ENCODE measurements at regions not wholly inside any gene's neighbourhood (a gene's known extent, or its start where the extent isn't known, plus 50 kb on each side); places are given as distances from the start of the nearest gene placed in this dataset.

GRCh38 chr1:222275001-222275728 is 272.7 kb downstream of the HHIPL2 start:
- no peak for DNase-seq (ENCODE audit: extremely low spot score)
- ChIA-PET POLR2A (no interaction called here), CTCF (interaction anchor here (1.4 kb wide), 1 partner anchor 180 kb away, joined by 4 read pairs; no protein-coding TSS in a partner anchor)
- TF ChIP-seq PKNOX1 (IDR thresholded peaks at IDR 0.05) (no peak), ZNF384 (IDR thresholded peaks at IDR 0.05) (no peak), FOXK2 (IDR thresholded peaks at IDR 0.05) (no peak), LEF1 (IDR thresholded peaks at IDR 0.05; ENCODE audit: borderline replicate concordance) (no peak), ARNT (IDR thresholded peaks at IDR 0.05) (no peak), HDGF (IDR thresholded peaks at IDR 0.05; ENCODE audit: borderline replicate concordance) (no peak), SUZ12 (IDR thresholded peaks at IDR 0.05) (no peak), BHLHE40 (IDR thresholded peaks at IDR 0.05; ENCODE audit: borderline replicate concordance) (no peak), ELF4 (IDR thresholded peaks at IDR 0.05) (no peak), SP1 (IDR thresholded peaks at IDR 0.05) (no peak)

GRCh38 chr1:222266223-222267196 is 281.4 kb downstream of the HHIPL2 start:
- DNase-seq (ENCODE audit: extremely low spot score): peak; percentile 32
- ChIA-PET CTCF (interaction anchor here (1.8 kb wide), 1 partner anchor 189 kb away, joined by 6 read pairs; no protein-coding TSS in a partner anchor), POLR2A (interaction anchor here (0.9 to 1.2 kb wide), 2 partner anchors 10 to 66 kb away, joined by 3 to 4 read pairs; no protein-coding TSS in a partner anchor)
- TF ChIP-seq L3MBTL2 (conservative IDR thresholded peaks at IDR 0.05): peak; percentile 79
- no peak for TF ChIP-seq FOXM1 (IDR thresholded peaks at IDR 0.05; ENCODE audit: borderline replicate concordance)

- no peak for TF ChIP-seq L3MBTL2 (conservative IDR thresholded peaks at IDR 0.05)
- no peak for TF ChIP-seq ARNT (IDR thresholded peaks at IDR 0.05)
- DNase-seq (ENCODE audit: extremely low spot score): no peak
- ChIA-PET CTCF (no interaction called here), POLR2A (no interaction called here)
These were observed 284.1 kb downstream of the HHIPL2 start for GRCh38 chr1:222263791-222264190.

DNA sequence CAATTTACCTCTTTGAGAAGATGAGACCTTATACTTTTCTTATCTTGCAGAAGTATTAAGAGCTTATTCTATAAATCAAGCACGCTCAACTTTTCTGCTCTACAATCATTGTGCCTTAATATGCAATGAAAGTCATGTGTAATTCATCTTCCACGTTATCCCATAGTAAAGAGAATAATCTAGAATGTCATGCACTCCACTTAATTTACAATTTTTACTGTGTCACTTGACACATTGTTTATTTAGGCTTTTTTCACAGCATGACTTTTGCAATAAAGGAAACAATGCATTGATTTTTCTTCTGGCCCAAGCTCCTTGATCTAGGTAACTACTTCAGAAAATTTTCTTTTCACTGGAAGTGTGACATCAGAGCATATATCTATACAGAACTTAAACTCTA is 290.9 kb downstream of the HHIPL2 start:
- ChIA-PET POLR2A (interaction anchor here (1.0 kb wide), 1 partner anchor 9 kb away, joined by 3 read pairs; no protein-coding TSS in a partner anchor), CTCF (no interaction called here)
- 0 out of 2 replicates have a peak, but pooled peaks have one; percentile 29 for TF ChIP-seq L3MBTL2 (conservative IDR thresholded peaks at IDR 0.05)
- TF ChIP-seq BHLHE40 (IDR thresholded peaks at IDR 0.05; ENCODE audit: borderline replicate concordance): no peak
- TF ChIP-seq FOXA1 (IDR thresholded peaks at IDR 0.05): peak; percentile 90
- no peak for TF ChIP-seq NFRKB (IDR thresholded peaks at IDR 0.05)
- TF ChIP-seq TARDBP (IDR thresholded peaks at IDR 0.05): no peak
- TF ChIP-seq ARNT (IDR thresholded peaks at IDR 0.05): peak; percentile 94
- no peak for TF ChIP-seq HDGF (IDR thresholded peaks at IDR 0.05; ENCODE audit: borderline replicate concordance)
- TF ChIP-seq FOXK2 (IDR thresholded peaks at IDR 0.05): no peak
- TF ChIP-seq ZNF384 (IDR thresholded peaks at IDR 0.05): peak; percentile 54; the same call in 1 of the 2 replicates
- TF ChIP-seq SP1 (IDR thresholded peaks at IDR 0.05): no peak
- peak; percentile 93; the same call in 1 of the 2 replicates for TF ChIP-seq LEF1 (IDR thresholded peaks at IDR 0.05; ENCODE audit: borderline replicate concordance)
- peak; percentile 98 for TF ChIP-seq CTBP1 (IDR thresholded peaks at IDR 0.05; ENCODE audit: borderline replicate concordance)
- peak; percentile 97 for TF ChIP-seq PKNOX1 (IDR thresholded peaks at IDR 0.05)
- peak; percentile 19 for DNase-seq (ENCODE audit: extremely low spot score)

GRCh38 chr1:222256058-222256457 is 291.8 kb downstream of the HHIPL2 start:
- POLR2A ChIA-PET: no interaction called here
- CTCF ChIA-PET: no interaction called here
- DNase-seq (ENCODE audit: extremely low spot score): no peak
- no peak for TF ChIP-seq BHLHE40 (IDR thresholded peaks at IDR 0.05; ENCODE audit: borderline replicate concordance)
- no peak for TF ChIP-seq SP1 (IDR thresholded peaks at IDR 0.05)
- no peak for TF ChIP-seq NFRKB (IDR thresholded peaks at IDR 0.05)
- no peak for TF ChIP-seq ARNT (IDR thresholded peaks at IDR 0.05)
- TF ChIP-seq CTBP1 (IDR thresholded peaks at IDR 0.05; ENCODE audit: borderline replicate concordance): no peak
- no peak for TF ChIP-seq ELF4 (IDR thresholded peaks at IDR 0.05)
- TF ChIP-seq L3MBTL2 (conservative IDR thresholded peaks at IDR 0.05): no peak
- no peak for TF ChIP-seq FOXK2 (IDR thresholded peaks at IDR 0.05)
- no peak for TF ChIP-seq FOXA1 (IDR thresholded peaks at IDR 0.05)

GRCh38 chr1:222252788-222253187 is 295.1 kb downstream of the HHIPL2 start:
- no peak for DNase-seq (ENCODE audit: extremely low spot score)
- ChIA-PET CTCF (no interaction called here), POLR2A (no interaction called here)
- TF ChIP-seq TARDBP (IDR thresholded peaks at IDR 0.05) (no peak), ARNT (IDR thresholded peaks at IDR 0.05) (no peak), SUZ12 (IDR thresholded peaks at IDR 0.05) (no peak), L3MBTL2 (conservative IDR thresholded peaks at IDR 0.05) (no peak), LEF1 (IDR thresholded peaks at IDR 0.05; ENCODE audit: borderline replicate concordance) (no peak), BHLHE40 (IDR thresholded peaks at IDR 0.05; ENCODE audit: borderline replicate concordance) (no peak), FOXA1 (IDR thresholded peaks at IDR 0.05) (no peak), HDGF (IDR thresholded peaks at IDR 0.05; ENCODE audit: borderline replicate concordance) (no peak), CTBP1 (IDR thresholded peaks at IDR 0.05; ENCODE audit: borderline replicate concordance) (no peak), PKNOX1 (IDR thresholded peaks at IDR 0.05) (no peak), ELF4 (IDR thresholded peaks at IDR 0.05) (no peak), SP1 (IDR thresholded peaks at IDR 0.05) (no peak), NFRKB (IDR thresholded peaks at IDR 0.05) (no peak), ZNF384 (IDR thresholded peaks at IDR 0.05) (no peak), FOXK2 (IDR thresholded peaks at IDR 0.05) (no peak), FOXM1 (IDR thresholded peaks at IDR 0.05; ENCODE audit: borderline replicate concordance) (no peak)
